H1 (cell line): ENCODE measurements at regions not wholly inside any gene's neighbourhood (a gene's known extent, or its start where the extent isn't known, plus 50 kb on each side); places are given as distances from the start of the nearest gene placed in this dataset.
A peak's percentile ranks its signal among the peaks of the same experiment; 100 is the strongest.

Source experiments
- CTCF ChIA-PET: fragments of 300-600 bp; sonication (Branson Sonifier 250); formaldehyde crosslinking; loops from one replicate; lab custom pipeline; 2021; ENCODE audit not compliant: partially characterized antibody; lab: Charles Lee
- POLR2A ChIA-PET: fragments of 300-600 bp; sonication (Branson Sonifier 250); formaldehyde crosslinking; loops from one replicate; lab custom pipeline; 2021; ENCODE audit warnings: inconsistent platforms; ENCODE audit not compliant: partially characterized antibody; lab: Charles Lee
- DNase-seq, 2 experiments: peaks; one replicate each; pipeline versions ENCODE4 v3.0.0 to v3.0.0-alpha.2; 2010 to 2022; ENCODE audit warnings: low spot score in 2 of 2, low read depth in 1 of 2, mixed read lengths in 1 of 2
- FAIRE-seq: peaks from 2 replicates; lab custom pipeline; 2011; peaks lifted over from hg19 to GRCh38; lab: Jason Lieb, UNC
- H2AFZ ChIP-seq: 2 replicates; pipeline ENCODE4 v1.8.1; 2012; ENCODE audit warnings: low read length, inconsistent platforms
- H2AK5ac ChIP-seq: 2 replicates; pipeline ENCODE4 v1.6.1; 2013; ENCODE audit warnings: low read depth, low read length
- H2BK120ac ChIP-seq: replicated peaks from 2 replicates; pipeline ENCODE3; 2013; ENCODE audit warnings: low read depth, low read length, inconsistent platforms
- H2BK12ac ChIP-seq: 2 replicates; pipeline ENCODE4 v1.6.1; 2013; ENCODE audit warnings: low read depth, low read length
- H2BK15ac ChIP-seq: 2 replicates; pipeline ENCODE4 v1.6.1; 2013; ENCODE audit warnings: low read length
- H2BK20ac ChIP-seq: 2 replicates; pipeline ENCODE4 v1.6.1; 2013; ENCODE audit warnings: low read length
- H2BK5ac ChIP-seq: 2 replicates; pipeline ENCODE4 v1.6.1; 2013; ENCODE audit warnings: low read depth, low read length
- H3K14ac ChIP-seq: 2 replicates; pipeline ENCODE4 v1.6.1; 2013; ENCODE audit warnings: inconsistent platforms; ENCODE audit not compliant: insufficient read length
- H3K18ac ChIP-seq: 2 replicates; pipeline ENCODE4 v1.6.1; 2013; ENCODE audit warnings: low read length; ENCODE audit errors: extremely low read depth
- H3K23ac ChIP-seq: 2 replicates; pipeline ENCODE4 v1.6.1; 2013; ENCODE audit warnings: inconsistent platforms; ENCODE audit not compliant: insufficient read length
- H3K23me2 ChIP-seq: 2 replicates; pipeline ENCODE4 v1.6.1; 2013; ENCODE audit warnings: low read depth, low read length
- H3K27ac ChIP-seq: 2 replicates; pipeline ENCODE4 v1.6.1; 2011; ENCODE audit warnings: low read depth, low read length, inconsistent platforms
- H3K27me3 ChIP-seq, 4 experiments: replicated peaks in 1 of 4; 1 replicate in 1 of 4; 2 replicates in 3 of 4; pipeline versions ENCODE4 v1.6.1 to v1.8.1; 2011 to 2013; ENCODE audit warnings: low read length in 3 of 4, mild to moderate bottlenecking in 3 of 4, inconsistent platforms in 2 of 4, mixed read lengths in 2 of 4, moderate library complexity in 1 of 4; ENCODE audit not compliant: control insufficient read depth in 3 of 4, insufficient read depth in 3 of 4; ENCODE audit errors: extremely low read depth in 1 of 4
- H3K36me3 ChIP-seq, 4 experiments: 2 replicates each; pipeline versions ENCODE4 v1.6.1 to v1.8.1; 2011 to 2013; ENCODE audit warnings: mild to moderate bottlenecking in 4 of 4, low read length in 3 of 4, moderate library complexity in 2 of 4, control low read depth in 1 of 4, inconsistent platforms in 1 of 4; ENCODE audit not compliant: insufficient read depth in 4 of 4, control insufficient read depth in 2 of 4
- H3K4ac ChIP-seq: replicated peaks from 2 replicates; pipeline ENCODE3; 2013; ENCODE audit warnings: low read length, low read depth, mixed read lengths, inconsistent platforms; ENCODE audit not compliant: insufficient read length
- H3K4me1 ChIP-seq, 4 experiments: replicated peaks in 1 of 4; 1 replicate in 1 of 4; 2 replicates in 3 of 4; pipeline versions ENCODE4 v1.6.1 to v1.8.1; 2011 to 2013; ENCODE audit warnings: low read length in 3 of 4, inconsistent platforms in 2 of 4, mixed read lengths in 1 of 4; ENCODE audit not compliant: insufficient read depth in 4 of 4, control insufficient read depth in 3 of 4
- H3K4me2 ChIP-seq, 2 experiments: 2 replicates each; pipeline versions ENCODE4 v1.6.1 to v1.8.1; 2011 to 2013; ENCODE audit warnings: low read depth in 2 of 2, low read length in 2 of 2, control low read depth in 1 of 2, inconsistent platforms in 1 of 2, mild to moderate bottlenecking in 1 of 2; ENCODE audit not compliant: insufficient read depth in 1 of 2
- H3K4me3 ChIP-seq, 4 experiments: fragments of 200-600, 300-600 bp in 1 of 4; sonication (generic), shearing (Covaris generic), sonication (Bioruptor Twin) in 1 of 4; 2 replicates each; pipeline versions ENCODE4 v1.5.1 to v1.8.1; 2011 to 2016; ENCODE audit warnings: low read length in 4 of 4, low read depth in 3 of 4, control low read depth in 2 of 4, inconsistent platforms in 2 of 4, mild to moderate bottlenecking in 2 of 4, mixed read lengths in 1 of 4, moderate library complexity in 1 of 4; ENCODE audit not compliant: insufficient read depth in 2 of 4; ENCODE audit errors: extremely low read depth in 1 of 4
- H3K56ac ChIP-seq: replicated peaks from 2 replicates; pipeline ENCODE3; 2013; ENCODE audit warnings: low read depth, mild to moderate bottlenecking, mixed read lengths, low read length, inconsistent platforms; ENCODE audit not compliant: insufficient read length
- H3K79me1 ChIP-seq: 2 replicates; pipeline ENCODE4 v1.6.1; 2013; ENCODE audit warnings: low read depth, low read length, control low read depth
- H3K79me2 ChIP-seq, 2 experiments: 2 replicates each; pipeline versions ENCODE4 v1.6.1 to v1.8.1; 2012 to 2013; ENCODE audit warnings: low read length in 2 of 2, mild to moderate bottlenecking in 2 of 2, inconsistent platforms in 1 of 2; ENCODE audit not compliant: insufficient read depth in 2 of 2, control insufficient read depth in 1 of 2
- H3K9ac ChIP-seq, 4 experiments: replicated peaks in 1 of 4; 1 replicate in 1 of 4; 2 replicates in 3 of 4; pipeline versions ENCODE4 v1.6.1 to v1.8.1; 2011 to 2013; ENCODE audit warnings: low read depth in 3 of 4, low read length in 3 of 4, control low read depth in 2 of 4, mild to moderate bottlenecking in 2 of 4, moderate library complexity in 2 of 4, inconsistent platforms in 1 of 4; ENCODE audit errors: extremely low read depth in 1 of 4
- H3K9me3 ChIP-seq, 2 experiments: 2 replicates each; pipeline versions ENCODE4 v1.6.1 to v1.8.1; 2012 to 2013; ENCODE audit warnings: mild to moderate bottlenecking in 2 of 2, moderate library complexity in 2 of 2, control low read depth in 1 of 2, inconsistent platforms in 1 of 2, low read depth in 1 of 2, low read length in 1 of 2, mixed read lengths in 1 of 2; ENCODE audit not compliant: insufficient read depth in 2 of 2
- H4K20me1 ChIP-seq, 2 experiments: replicated peaks in 1 of 2; 2 replicates each; pipeline versions ENCODE3 to v1.8.1; 2011 to 2013; ENCODE audit warnings: inconsistent platforms in 2 of 2, low read length in 2 of 2, mild to moderate bottlenecking in 1 of 2; ENCODE audit not compliant: insufficient read depth in 2 of 2, control insufficient read depth in 1 of 2
- H4K5ac ChIP-seq: 2 replicates; pipeline ENCODE4 v1.6.1; 2013; ENCODE audit warnings: low read length, low read depth, mixed read lengths, inconsistent platforms; ENCODE audit not compliant: insufficient read length
- H4K8ac ChIP-seq: 2 replicates; pipeline ENCODE4 v1.8.0; 2013; ENCODE audit warnings: mild to moderate bottlenecking, moderate library complexity, low read length, inconsistent platforms; ENCODE audit not compliant: insufficient read depth; ENCODE audit errors: extremely low read depth
- H4K91ac ChIP-seq: replicated peaks from 2 replicates; pipeline ENCODE3; 2013; ENCODE audit warnings: low read length, mixed read lengths, inconsistent platforms; ENCODE audit not compliant: insufficient read length
- CREB1 ChIP-seq: IDR thresholded peaks from 2 replicates; pipeline ENCODE4 v1.6.1; 2012; ENCODE audit warnings: inconsistent platforms
- CTBP2 ChIP-seq: IDR thresholded peaks from 2 replicates; pipeline ENCODE4 v1.7.0; 2011; ENCODE audit warnings: borderline replicate concordance, mild to moderate bottlenecking, moderate library complexity, mixed read lengths, low read length; ENCODE audit not compliant: insufficient read depth, insufficient read length
- NANOG ChIP-seq: IDR thresholded peaks from 2 replicates; pipeline ENCODE4 v1.6.1; 2011; ENCODE audit warnings: low read length, low read depth, mild to moderate bottlenecking, inconsistent platforms; ENCODE audit not compliant: insufficient read depth, poor library complexity, severe bottlenecking
- SP4 ChIP-seq: IDR thresholded peaks from 2 replicates; pipeline ENCODE4 v1.6.1; 2012; ENCODE audit warnings: low read length, inconsistent platforms
- SRF ChIP-seq: IDR thresholded peaks from 2 replicates; pipeline ENCODE4 v1.6.1; 2011; ENCODE audit warnings: mild to moderate bottlenecking, low read depth, low read length, moderate library complexity
- WGBS, 2 experiments: shearing (Covaris generic) in 1 of 2; methylation state at CpG; one replicate each; pipeline versions ENCODE4 v1.1.6 to v1.1.7; 2013 to 2015; ENCODE audit warnings: low lambda C conversion rate in 2 of 2, mixed read lengths in 2 of 2, inconsistent platforms in 1 of 2, low coverage in 1 of 2, missing lambda C conversion rate in 1 of 2; ENCODE audit not compliant: insufficient replicate concordance in 2 of 2, insufficient coverage in 1 of 2, insufficient read length in 1 of 2; ENCODE audit errors: extremely low coverage in 1 of 2, missing lambda C conversion rate in 1 of 2; 5-methylcytosine and 5-hydroxymethylcytosine counted together

- no peak overlapping the region for H3K4ac ChIP-seq
- POLR2A ChIA-PET, result interaction anchor here (1.5 kb wide), 1 partner anchor 12 kb away, joined by 4 read pairs; no protein-coding TSS in a partner anchor
- DNase-seq (no peak), FAIRE-seq (no peak)
- H3K56ac ChIP-seq, result no peak overlapping the region
- H2AFZ ChIP-seq, result no peak overlapping the region
- peaks cover 0 to 4% (median 0%) of the 10 kb centered on the region in 4 experiments; a peak in 2 of 7 replicates for H3K4me1 ChIP-seq
- H3K27ac ChIP-seq, result no peak overlapping the region
- no peak overlapping the region for H2AK5ac ChIP-seq
- H3K9me3 ChIP-seq, result no peaks in the 10 kb centered on the region
- CTCF ChIA-PET, result interaction anchor here (0.7 to 1.5 kb wide), 7 partner anchors 9 to 982 kb away, joined by 3 to 4 read pairs (median 3); no protein-coding TSS in a partner anchor
- peak overlapping the region; percentile 60 to 66; a peak in 3 of 4 replicates for H3K4me2 ChIP-seq
- H3K18ac ChIP-seq, result 0 out of 2 replicates have a peak overlapping the region, but pooled peaks have one; percentile 43
- no peaks in the 10 kb centered on the region; the same call in 1 of the 2 replicates for H3K23me2 ChIP-seq
- H3K14ac ChIP-seq, result no peak overlapping the region
- H2BK12ac ChIP-seq, result 0 out of 2 replicates have a peak overlapping the region, but pooled peaks have one; percentile 31
- no peak overlapping the region for H2BK5ac ChIP-seq
- no peak overlapping the region for H2BK20ac ChIP-seq
- no peak overlapping the region; the same call in 1 of the 2 replicates for H4K8ac ChIP-seq
- H4K5ac ChIP-seq, result no peak overlapping the region
- no peak overlapping the region for H2BK15ac ChIP-seq
- peak overlapping the region in 2 of 4 experiments; percentile 5 to 47; a peak in 3 of 8 replicates for H3K4me3 ChIP-seq
- no peaks in the 10 kb centered on the region for H4K20me1 ChIP-seq
- H3K79me2 ChIP-seq, result no peaks in the 10 kb centered on the region
- 90% methylated on average over 11 of the region's 11 CpGs; no CpG with 5 or more reads in 1 of the 2 experiments for whole genome bisulfite sequencing, 2 experiments
- H3K9ac ChIP-seq, result no peak overlapping the region
- H4K91ac ChIP-seq, result no peak overlapping the region
- H3K27me3 ChIP-seq, result no peaks in the 10 kb centered on the region
- no peak overlapping the region for H2BK120ac ChIP-seq
- no peaks in the 10 kb centered on the region for H3K79me1 ChIP-seq
- no peaks in the 10 kb centered on the region for H3K36me3 ChIP-seq
- H3K23ac ChIP-seq, result no peak overlapping the region
- no peak for TF ChIP-seq CTBP2
- TF ChIP-seq CREB1, result no peak
- no peak for TF ChIP-seq SP4
- no peak for TF ChIP-seq SRF
- TF ChIP-seq NANOG, result no peak
These were observed 154.3 kb downstream of the BCL11B start for GRCh38 chr14:99117671-99118045.
